B cell (primary cell): ENCODE measurements at regions not wholly inside any gene's neighbourhood (a gene's known extent, or its start where the extent isn't known, plus 50 kb on each side); places are given as distances from the start of the nearest gene placed in this dataset.

ENCODE experiments used
- CTCF ChIP-seq: fragments of 200-600 bp; IDR thresholded peaks from one replicate; pipeline ENCODE4 v1.8.0; 2022; ENCODE audit warnings: antibody characterized with exemption, mild to moderate bottlenecking
- EZH2 ChIP-seq: IDR thresholded peaks from 2 replicates; pipeline ENCODE4 v1.6.1; 2012; ENCODE audit warnings: borderline replicate concordance, low read depth, mild to moderate bottlenecking, moderate library complexity, low read length; ENCODE audit not compliant: insufficient read depth, poor library complexity, severe bottlenecking

GRCh38 chr2:48007699-48008268, 101.5 kb upstream of the FBXO11 start:
- TF ChIP-seq EZH2 (no peak), CTCF (peak; percentile 43)
